Stomach (tissue), 8 donors: ENCODE measurements at regions not wholly inside any gene's neighbourhood (a gene's known extent, or its start where the extent isn't known, plus 50 kb on each side); places are given as distances from the start of the nearest gene placed in this dataset.
A peak's percentile ranks its signal among the peaks of the same experiment; 100 is the strongest.

Source experiments
- DNase-seq, 2 donors: peaks; one replicate each; pipeline versions ENCODE4 v3.0.0 to v3.0.0-alpha.2; 2013 to 2019
- H3K27ac ChIP-seq, 5 donors: fragments of 200-600 bp in 4 of 5; sonication (generic) in 4 of 5; one replicate each; pipeline ENCODE4 v1.5.1; 2013 to 2019; ENCODE audit warnings: mild to moderate bottlenecking in 1 of 5, moderate library complexity in 1 of 5
- H3K27me3 ChIP-seq, 3 donors: fragments of 200-600 bp; sonication (generic); one replicate each; pipeline ENCODE4 v1.5.1; 2017 to 2019; ENCODE audit warnings: mixed run types in 1 of 3
- H3K36me3 ChIP-seq, 4 donors: fragments of 200-600 bp; sonication (generic); 1 replicate in 3 of 4; 2 replicates in 1 of 4; pipeline ENCODE4 v1.5.1; 2016 to 2019
- H3K4me1 ChIP-seq, 4 donors: fragments of 200-600 bp; sonication (generic); one replicate each; pipeline ENCODE4 v1.5.1; 2016 to 2019
- H3K4me3 ChIP-seq, 4 donors: fragments of 200-600 bp; sonication (generic) in 3 of 4; one replicate each; pipeline ENCODE4 v1.5.1; 2016 to 2019; ENCODE audit warnings: mild to moderate bottlenecking in 1 of 4
- H3K9me3 ChIP-seq, 4 donors: fragments of 200-600 bp; sonication (generic); one replicate each; pipeline ENCODE4 v1.5.1; 2016 to 2019
- CTCF ChIP-seq, 7 experiments: fragments of 450-650 bp in 4 of 7; fragments of 200-600 bp in 3 of 7; sonication (generic) in 3 of 7; IDR thresholded peaks; one replicate each; pipeline ENCODE4 v1.5.1; 2016 to 2019; ENCODE audit warnings: antibody characterized with exemption in 7 of 7, control low read depth in 2 of 7, mild to moderate bottlenecking in 1 of 7
- EP300 ChIP-seq: sonication (generic); formaldehyde crosslinking; IDR thresholded peaks from one replicate; pipeline ENCODE4 v1.6.1; 2017; ENCODE audit warnings: antibody characterized with exemption
- POLR2A ChIP-seq, 4 donors: fragments of 450-650 bp; IDR thresholded peaks; one replicate each; pipeline ENCODE4 v1.6.1; 2016; ENCODE audit warnings: antibody characterized with exemption in 4 of 4, control low read depth in 2 of 4, mild to moderate bottlenecking in 1 of 4, moderate library complexity in 1 of 4
- POLR2AphosphoS5 ChIP-seq, 3 donors: sonication (generic); formaldehyde crosslinking; IDR thresholded peaks; one replicate each; pipeline ENCODE4 v1.6.1; 2016; ENCODE audit warnings: antibody characterized with exemption in 3 of 3
- WGBS, 5 donors: extraction: QIAGEN DNeasy Blood & Tissue Kit in 3 of 5; methylation state at CpG; one replicate each; pipeline versions ENCODE4 v1.1.5 to v1.1.7; 2013 to 2018; 5-methylcytosine and 5-hydroxymethylcytosine counted together
- intact Hi-C: fragments of 100-400 bp; cut with DNase I; formaldehyde crosslinking; loops from one replicate; pipeline ENCODE4 v1.15.1; 2023; ENCODE audit warnings: low total_unique reads
- donor health status: healthy with polysubstance abuse.
- donor health status: Bipolar disorder and iron deficiency.
- donor health status: healthy.

DNA sequence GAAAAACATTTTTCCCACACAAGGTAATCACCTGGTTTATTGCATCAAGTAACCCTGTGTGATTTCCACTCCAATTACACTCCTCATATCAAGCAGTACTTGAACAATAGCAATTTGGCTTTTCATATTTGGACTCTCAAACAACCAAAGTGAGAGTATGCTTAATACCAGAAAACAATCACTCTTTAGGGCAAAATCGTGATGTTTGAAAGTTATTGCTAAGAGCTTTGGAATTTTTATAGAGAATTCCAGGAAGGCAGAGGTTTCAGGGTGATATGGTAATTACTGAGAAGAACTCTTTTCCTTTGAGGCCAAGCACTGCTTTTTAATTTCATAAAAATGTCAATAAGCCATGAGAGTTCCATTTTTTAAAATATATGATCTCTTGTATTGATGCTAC lies 779.5 kb upstream of the LRRTM1 start:
- WGBS, 5 donors: 55 to 76% (median 62%) methylated on average over 1 of the region's 1 CpG
- Histone ChIP-seq H3K27ac (no peak overlapping the region), H3K4me3 (no peak overlapping the region), H3K27me3 (no peaks in the 10 kb centered on the region), H3K4me1 (no peaks in the 10 kb centered on the region), H3K9me3 (no peaks in the 10 kb centered on the region), H3K36me3 (no peaks in the 10 kb centered on the region)
- intact Hi-C loops: no loop called here
- no peak for DNase-seq
- no peak for TF ChIP-seq EP300
- no peak for TF ChIP-seq CTCF (IDR thresholded peaks at IDR 0.05)
- TF ChIP-seq POLR2AphosphoS5 (IDR thresholded peaks at IDR 0.05): no peak
- no peak for TF ChIP-seq POLR2A (IDR thresholded peaks at IDR 0.05)

DNA sequence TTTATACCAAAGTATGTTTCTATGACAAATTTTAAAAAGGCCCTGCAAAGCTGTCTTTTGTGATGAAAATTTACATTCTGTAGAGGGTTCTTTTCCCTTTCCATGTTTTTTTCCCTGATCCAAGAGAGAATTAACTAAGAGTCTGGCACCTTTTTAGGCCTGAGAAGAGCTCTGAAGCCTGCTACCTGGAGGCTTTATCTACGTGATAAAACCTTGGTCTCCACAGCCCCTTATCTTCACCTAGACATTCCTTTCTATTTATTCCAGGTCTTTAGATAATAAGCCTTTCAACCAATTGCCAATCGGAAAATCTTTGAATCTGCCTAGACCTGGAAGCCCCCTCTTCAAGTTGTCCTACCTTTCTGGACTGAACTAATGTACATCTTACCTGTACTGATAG lies 774.1 kb upstream of the LRRTM1 start:
- intact Hi-C loops: no loop called here
- no peaks in the 10 kb centered on the region for H3K4me1 ChIP-seq
- TF ChIP-seq POLR2A (IDR thresholded peaks at IDR 0.05) (no peak), EP300 (no peak), CTCF (IDR thresholded peaks at IDR 0.05) (no peak), POLR2AphosphoS5 (IDR thresholded peaks at IDR 0.05) (no peak)
- DNase-seq: no peak
- H3K36me3 ChIP-seq: no peaks in the 10 kb centered on the region
- no peak overlapping the region for H3K27ac ChIP-seq
- no peaks in the 10 kb centered on the region for H3K9me3 ChIP-seq
- no peak overlapping the region for H3K4me3 ChIP-seq
- H3K27me3 ChIP-seq: no peaks in the 10 kb centered on the region
- WGBS, 5 donors: 40 to 69% (median 60%) methylated on average over 2 of the region's 2 CpGs

DNA sequence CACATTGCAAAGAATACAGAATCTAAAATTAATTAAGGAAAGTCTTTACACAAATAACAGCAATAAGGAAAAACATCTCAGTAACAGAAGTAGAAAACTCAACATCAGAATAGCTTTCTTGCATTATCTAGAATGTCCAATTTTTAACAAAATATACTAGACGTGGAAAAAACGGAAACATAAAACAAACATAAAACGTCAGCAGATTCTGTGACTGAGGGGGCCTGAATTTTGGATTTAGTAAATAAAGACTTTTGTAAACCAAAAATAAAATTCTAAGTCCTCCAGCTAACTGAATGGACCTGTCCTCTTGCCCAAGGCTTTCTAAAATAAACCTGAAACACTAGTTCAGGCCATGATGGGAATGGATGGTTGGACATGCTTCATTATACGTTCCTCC lies 773.5 kb upstream of the LRRTM1 start:
- Histone ChIP-seq H3K27me3 (no peaks in the 10 kb centered on the region), H3K4me3 (no peak overlapping the region), H3K36me3 (no peaks in the 10 kb centered on the region), H3K27ac (no peak overlapping the region), H3K9me3 (no peaks in the 10 kb centered on the region), H3K4me1 (no peaks in the 10 kb centered on the region)
- 65 to 89% (median 83%) methylated on average over 4 of the region's 4 CpGs for WGBS, 5 donors
- intact Hi-C loops: no loop called here
- no peak for DNase-seq
- TF ChIP-seq CTCF (IDR thresholded peaks at IDR 0.05) (no peak), POLR2AphosphoS5 (IDR thresholded peaks at IDR 0.05) (no peak), POLR2A (IDR thresholded peaks at IDR 0.05) (no peak), EP300 (no peak)

GRCh38 chr2:81077396-81077795 lies 772.8 kb upstream of the LRRTM1 start:
- intact Hi-C loops: no loop called here
- no peak overlapping the region for H3K4me3 ChIP-seq
- no peaks in the 10 kb centered on the region for H3K9me3 ChIP-seq
- DNase-seq: peak in 1 of 2 donors; percentile 5
- no peaks in the 10 kb centered on the region for H3K27me3 ChIP-seq
- 45 to 65% (median 48%) methylated on average over 5 of the region's 5 CpGs for WGBS, 5 donors
- no peaks in the 10 kb centered on the region for H3K36me3 ChIP-seq
- TF ChIP-seq CTCF (IDR thresholded peaks at IDR 0.05) (no peak), EP300 (no peak), POLR2AphosphoS5 (IDR thresholded peaks at IDR 0.05) (no peak), POLR2A (IDR thresholded peaks at IDR 0.05) (no peak)
- H3K27ac ChIP-seq: no peak overlapping the region
- no peaks in the 10 kb centered on the region for H3K4me1 ChIP-seq
